NCI-H1417 (cell line): ENCODE measurements at regions not wholly inside any gene's neighbourhood (a gene's known extent, or its start where the extent isn't known, plus 50 kb on each side); places are given as distances from the start of the nearest gene placed in this dataset.

ENCODE experiments used
- DNase-seq, 3 experiments: peaks; one replicate each; lab custom pipeline; 2025; lab: John Stamatoyannopoulos, UW

- no peak for DNase-seq
These were observed 99.3 kb upstream of the SOX9 start for GRCh38 chr17:72021417-72022041.

DNA sequence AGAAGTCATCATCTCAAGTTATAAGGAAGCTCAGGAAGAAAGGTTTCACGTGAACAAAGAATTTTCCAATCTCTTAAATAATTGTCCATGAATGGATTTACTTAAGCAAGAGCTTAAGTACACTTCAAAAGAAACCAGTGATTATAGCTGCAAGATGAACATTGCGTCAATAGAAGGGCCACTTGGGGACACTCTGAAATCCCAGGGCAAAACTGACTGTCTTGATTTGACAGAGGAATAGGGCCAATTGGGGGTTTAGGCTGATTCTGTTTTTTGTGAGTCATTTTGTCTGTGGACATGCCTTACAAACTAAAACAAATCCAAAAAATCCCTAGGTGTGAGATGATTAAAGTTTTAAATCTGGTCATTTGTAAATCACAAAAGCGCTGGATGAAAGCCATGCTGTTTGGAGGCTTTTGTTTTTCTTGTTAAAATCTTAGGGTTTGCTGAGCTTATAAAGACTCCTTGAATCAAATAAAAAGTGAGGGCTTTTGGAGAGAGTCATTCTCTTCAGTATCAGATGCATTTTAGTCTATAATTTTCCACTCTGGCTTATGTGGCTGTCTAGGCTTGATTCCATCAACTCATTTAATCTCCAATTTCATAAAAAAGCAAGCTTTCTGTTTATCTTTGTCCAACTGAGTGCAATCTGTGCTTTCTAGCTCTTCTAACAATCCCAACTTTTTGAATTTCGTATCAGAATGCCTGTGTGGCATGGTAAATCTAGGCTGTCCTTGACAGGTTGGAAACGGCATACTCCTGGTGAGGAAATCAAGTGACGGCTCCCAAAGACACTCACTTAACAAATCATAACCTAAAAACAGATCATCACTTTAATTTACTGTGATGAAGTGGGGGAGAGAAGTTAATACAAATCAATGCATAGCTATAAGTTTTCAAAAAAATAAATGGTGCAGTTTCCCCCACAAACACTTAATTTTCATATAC is 98.2 kb upstream of the SOX9 start:
- DNase-seq: peak in 2 of 3 experiments; percentile 12 to 24

- DNase-seq: no peak
These were observed 96.4 kb upstream of the SOX9 start for GRCh38 chr17:72024457-72024856.

GRCh38 chr17:72025113-72025512 is 95.7 kb upstream of the SOX9 start:
- DNase-seq: no peak

- peak in 1 of 3 experiments; percentile 43 for DNase-seq
These were observed 90.5 kb upstream of the SOX9 start for GRCh38 chr17:72030067-72030899.

- DNase-seq: peak in 1 of 3 experiments; percentile 33
These were observed 89.5 kb upstream of the SOX9 start for GRCh38 chr17:72031219-72031884.

- DNase-seq: no peak
These were observed 87.5 kb upstream of the SOX9 start for GRCh38 chr17:72033334-72033733.

DNA sequence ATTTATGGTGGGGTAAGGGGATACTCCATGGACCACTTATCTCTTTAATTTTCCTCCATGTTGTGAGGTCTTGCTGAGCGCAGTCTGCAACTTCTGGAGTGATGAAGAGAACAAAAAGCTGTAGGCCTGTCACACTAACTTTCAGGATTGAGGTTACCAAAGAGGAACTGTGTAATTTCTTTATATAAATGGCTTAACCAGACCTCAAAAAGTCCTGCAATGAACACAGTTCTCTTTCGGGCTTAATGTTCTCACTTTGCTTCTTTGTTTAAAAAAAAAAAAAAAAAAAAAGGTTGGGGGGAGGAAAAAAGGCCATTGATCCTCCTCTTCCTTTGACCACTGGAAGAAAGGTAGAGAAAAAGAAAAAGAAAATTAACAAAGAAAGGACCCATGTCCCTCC is 86.8 kb upstream of the SOX9 start:
- no peak for DNase-seq

GRCh38 chr17:72038427-72038826 is 82.4 kb upstream of the SOX9 start:
- no peak for DNase-seq

- DNase-seq: no peak
These were observed 81.3 kb upstream of the SOX9 start for GRCh38 chr17:72039490-72039889.

DNA sequence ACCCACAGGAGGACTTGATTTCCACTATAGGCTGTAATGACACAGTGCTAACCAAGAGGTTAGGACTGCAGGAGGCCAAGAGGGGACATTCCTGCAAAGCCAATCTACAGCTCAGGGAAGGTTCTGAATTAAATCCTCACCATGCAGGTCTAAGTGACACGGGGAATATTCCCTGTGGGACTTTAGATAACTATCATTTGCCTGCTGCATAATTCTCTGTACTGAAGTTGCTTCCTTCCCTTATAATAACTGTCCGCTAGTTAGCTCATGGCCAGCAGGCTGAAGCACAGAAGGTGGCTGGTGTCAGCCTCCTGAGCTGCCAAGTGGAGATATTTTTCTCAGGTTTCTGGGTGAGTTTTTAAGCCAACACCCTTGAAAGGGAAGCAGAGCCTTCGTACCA is 74.6 kb upstream of the SOX9 start:
- DNase-seq: no peak

GRCh38 chr17:72046643-72047612 is 73.9 kb upstream of the SOX9 start:
- no peak for DNase-seq

- no peak for DNase-seq
These were observed 70.9 kb upstream of the SOX9 start for GRCh38 chr17:72049914-72050313.

DNA sequence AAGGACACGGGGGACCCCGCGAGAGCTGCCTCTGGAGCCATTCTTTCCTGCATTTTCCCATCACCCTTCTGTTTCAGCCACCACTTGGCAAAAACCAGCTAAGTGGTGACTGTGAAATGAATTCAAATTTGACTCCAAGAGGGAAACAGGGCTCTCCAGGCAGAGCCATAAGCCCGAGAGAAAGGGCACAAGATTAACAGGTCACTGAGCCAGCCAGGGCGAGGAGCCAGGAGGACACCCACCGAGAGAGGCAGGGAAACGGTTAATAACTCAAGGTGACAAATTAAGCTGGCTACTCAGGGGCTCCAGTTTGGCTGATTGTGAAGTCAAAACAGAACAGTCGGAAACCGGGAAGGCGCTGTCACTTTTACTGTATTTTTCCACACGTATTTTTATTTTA is 67.8 kb upstream of the SOX9 start:
- DNase-seq: no peak

DNA sequence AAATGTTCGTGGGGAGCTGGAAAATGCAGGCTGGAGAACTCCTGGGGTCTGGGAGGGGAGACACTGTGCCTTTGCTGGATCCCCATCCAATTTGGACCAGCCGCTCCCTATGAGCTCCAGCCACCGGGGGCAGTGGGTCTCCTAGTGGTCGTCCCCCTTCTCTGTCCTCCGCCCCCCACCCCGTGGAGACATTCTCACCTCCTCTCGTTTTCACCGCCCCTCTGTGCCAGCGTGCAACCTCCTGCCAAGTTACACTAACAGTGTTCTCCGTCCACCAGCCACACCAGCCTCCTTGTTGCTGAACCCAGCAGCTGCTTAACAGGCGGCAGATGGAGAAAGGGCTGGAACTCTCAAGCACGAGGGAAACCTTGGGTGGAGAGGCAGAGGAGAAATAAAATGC is 67.4 kb upstream of the SOX9 start:
- no peak for DNase-seq

GRCh38 chr17:72056155-72056554 is 64.7 kb upstream of the SOX9 start:
- DNase-seq: no peak

DNA sequence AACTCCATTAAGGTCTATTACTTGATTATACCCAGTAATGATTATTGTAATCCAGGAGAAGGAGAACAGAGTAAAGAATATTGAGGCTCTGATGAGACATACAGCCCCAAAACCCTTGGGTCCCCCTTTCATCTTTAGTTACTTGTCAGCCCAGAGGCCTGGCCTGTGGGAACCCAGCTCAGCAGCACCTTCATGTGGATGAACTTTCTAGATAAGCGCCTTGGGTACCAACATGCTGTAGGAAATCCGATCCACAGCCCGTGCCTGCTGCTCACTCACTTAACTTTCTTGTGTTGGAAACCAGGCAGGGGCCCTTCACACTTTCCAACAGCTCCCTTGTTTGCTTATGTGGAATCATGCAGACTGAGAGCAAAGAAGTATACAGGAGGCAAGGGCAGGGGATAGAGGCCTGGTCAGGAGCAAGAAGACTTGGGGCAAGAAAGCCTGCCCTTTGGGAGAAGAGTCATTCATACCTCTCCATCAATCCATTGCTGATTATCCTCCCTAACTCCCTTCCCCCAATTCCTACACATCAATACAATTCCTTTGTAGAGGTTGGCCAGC is 64.0 kb upstream of the SOX9 start:
- no peak for DNase-seq

- no peak for DNase-seq
These were observed 60.7 kb upstream of the SOX9 start for GRCh38 chr17:72060084-72060483.

DNA sequence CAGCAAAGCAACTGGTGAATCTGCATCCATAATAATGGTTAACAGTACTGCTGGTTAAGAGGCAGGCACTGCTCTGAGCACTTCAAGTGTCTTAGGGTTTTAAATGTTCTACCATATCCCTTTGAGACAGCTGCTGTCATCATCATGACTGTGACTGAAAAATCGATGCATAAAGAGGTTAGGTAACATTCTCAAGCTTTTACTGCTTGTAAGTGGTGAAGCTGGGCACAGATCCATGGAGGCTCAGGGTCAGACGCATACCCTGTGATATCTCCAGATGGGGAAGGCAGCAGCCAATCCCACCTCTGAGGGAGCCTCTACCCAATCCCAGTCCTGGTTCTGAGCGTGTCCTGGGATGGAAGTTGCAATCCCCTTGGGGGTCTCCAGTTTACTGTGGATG is 57.6 kb upstream of the SOX9 start:
- peak in 1 of 3 experiments; percentile 90 for DNase-seq

GRCh38 chr17:72063756-72064450 is 56.9 kb upstream of the SOX9 start:
- no peak for DNase-seq
